DMS79 (cell line): ENCODE measurements at regions not wholly inside any gene's neighbourhood (a gene's known extent, or its start where the extent isn't known, plus 50 kb on each side); places are given as distances from the start of the nearest gene placed in this dataset.
"Not testable (repeated sequence)": the region's sequence is repeated elsewhere in the genome, so short reads cannot be mapped to it uniquely, and the experiment has no call there.

Source experiments
- DNase-seq: peaks from one replicate; lab custom pipeline; 2025; lab: John Stamatoyannopoulos, UW

- no peak for DNase-seq
Observed at GRCh38 chr2:8312861-8313830, 368.7 kb upstream of the ID2 start.

GRCh38 chr2:8314063-8314462 is 367.8 kb upstream of the ID2 start:
- DNase-seq = no peak

- DNase-seq = no peak
Observed at GRCh38 chr2:8315531-8316165, 366.2 kb upstream of the ID2 start.

GRCh38 chr2:8316356-8316755 is 365.5 kb upstream of the ID2 start:
- no peak for DNase-seq

GRCh38 chr2:8317418-8317817 is 364.4 kb upstream of the ID2 start:
- no peak for DNase-seq

- no peak for DNase-seq
Observed at GRCh38 chr2:8319219-8319618, 362.6 kb upstream of the ID2 start.

GRCh38 chr2:8320311-8321066 is 361.4 kb upstream of the ID2 start:
- DNase-seq = no peak

GRCh38 chr2:8322634-8323033 is 359.2 kb upstream of the ID2 start:
- no peak for DNase-seq

GRCh38 chr2:8324164-8324856 is 357.5 kb upstream of the ID2 start:
- DNase-seq = no peak

GRCh38 chr2:8324901-8325300 is 357.0 kb upstream of the ID2 start:
- DNase-seq = no peak

- no peak for DNase-seq
Observed at GRCh38 chr2:8327371-8328100, 354.3 kb upstream of the ID2 start.

- DNase-seq = no peak
Observed at GRCh38 chr2:8328217-8328616, 353.6 kb upstream of the ID2 start.

- no peak for DNase-seq
Observed at GRCh38 chr2:8329660-8330622, 351.9 kb upstream of the ID2 start.

- no peak for DNase-seq
Observed at GRCh38 chr2:8331068-8331467, 350.8 kb upstream of the ID2 start.

GRCh38 chr2:8332646-8333045 is 349.2 kb upstream of the ID2 start:
- no peak for DNase-seq

- DNase-seq = no peak
Observed at GRCh38 chr2:8333177-8333831, 348.6 kb upstream of the ID2 start.

GRCh38 chr2:8333832-8334187 is 348.0 kb upstream of the ID2 start:
- not testable (repeated sequence) for DNase-seq

GRCh38 chr2:8334866-8335325 is 347.0 kb upstream of the ID2 start:
- DNase-seq = no peak

GRCh38 chr2:8335801-8336200 is 346.1 kb upstream of the ID2 start:
- no peak for DNase-seq

GRCh38 chr2:8337321-8337720 is 344.5 kb upstream of the ID2 start:
- no peak for DNase-seq
